Adrenal gland (tissue), 9 donors: ENCODE measurements at regions not wholly inside any gene's neighbourhood (a gene's known extent, or its start where the extent isn't known, plus 50 kb on each side); places are given as distances from the start of the nearest gene placed in this dataset.

Source experiments
- DNase-seq, 7 donors: peaks; one replicate each; pipeline ENCODE4 v3.0.0-alpha.2; 2019 to 2020
- H3K27ac ChIP-seq, 5 donors: fragments of 200-600 bp; sonication (generic) in 4 of 5; 1 replicate in 3 of 5; 2 replicates in 2 of 5; pipeline versions ENCODE4 v1.5.1 to v1.8.0; 2016 to 2020; ENCODE audit warnings: mild to moderate bottlenecking in 1 of 5
- H3K27me3 ChIP-seq: fragments of 200-600 bp; 2 replicates; pipeline ENCODE4 v1.8.0; 2021
- H3K36me3 ChIP-seq, 2 donors: fragments of 200-600 bp; replicated peaks in 1 of 2; 1 replicate in 1 of 2; 2 replicates in 1 of 2; pipeline versions ENCODE4 v1.5.1 to v1.8.0; 2018 to 2022
- H3K4me1 ChIP-seq, 2 donors: fragments of 200-600 bp; replicated peaks in 1 of 2; 1 replicate in 1 of 2; 2 replicates in 1 of 2; pipeline versions ENCODE4 v1.5.1 to v1.8.0; 2018 to 2021
- H3K4me3 ChIP-seq, 4 donors: fragments of 200-600 bp; sonication (generic) in 3 of 4; one replicate each; pipeline ENCODE4 v1.5.1; 2016 to 2018
- H3K9me3 ChIP-seq, 3 donors: fragments of 200-600 bp; sonication (generic) in 1 of 3; replicated peaks in 1 of 3; 1 replicate in 2 of 3; 2 replicates in 1 of 3; pipeline versions ENCODE4 v1.5.1 to v1.8.0; 2016 to 2021
- POLR2A ChIP-seq, 2 donors: fragments of 450-650 bp; IDR thresholded peaks; one replicate each; pipeline ENCODE4 v1.6.1; 2017; ENCODE audit warnings: antibody characterized with exemption in 2 of 2, mild to moderate bottlenecking in 2 of 2, moderate library complexity in 1 of 2
- WGBS, 4 donors: extraction: QIAGEN DNeasy Blood & Tissue Kit in 2 of 4; methylation state at CpG; one replicate each; pipeline versions ENCODE4 v1.1.5 to v1.1.7; 2013 to 2017; 5-methylcytosine and 5-hydroxymethylcytosine counted together
- intact Hi-C, 2 donors: fragments of 100-400 bp; cut with DNase I; formaldehyde crosslinking; loops; one replicate each; pipeline versions ENCODE4 v1.14.1 to v1.15.0; 2022 to 2023
- TF ChIP-seq, protein P1 (sequence below), 6 experiments: fragments of 450-650 bp in 4 of 6; fragments of 200-600 bp in 2 of 6; sonication (generic) in 1 of 6; IDR thresholded peaks; 1 replicate in 5 of 6; 2 replicates in 1 of 6; pipeline versions ENCODE4 v1.5.1 to v1.8.0; 2016 to 2021; ENCODE audit warnings: antibody characterized with exemption in 6 of 6, mild to moderate bottlenecking in 2 of 6, moderate library complexity in 1 of 6
- donor health status: healthy with polysubstance abuse.
- donor health status: Bipolar disorder and iron deficiency.
- donor health status: DM: yes; HTN: yes; CAD: no.
- donor health status: DM: no; HTN: no; CAD: no.
- donor health status: DM: no; HTN: no; CAD: no.

GRCh38 chr2:181306785-181307184, 150.4 kb upstream of the ITGA4 start:
- intact Hi-C loops, result no loop called here
- H3K27me3 ChIP-seq, result no peaks in the 10 kb centered on the region
- no peak overlapping the region for H3K27ac ChIP-seq
- TF ChIP-seq, protein P1, sequence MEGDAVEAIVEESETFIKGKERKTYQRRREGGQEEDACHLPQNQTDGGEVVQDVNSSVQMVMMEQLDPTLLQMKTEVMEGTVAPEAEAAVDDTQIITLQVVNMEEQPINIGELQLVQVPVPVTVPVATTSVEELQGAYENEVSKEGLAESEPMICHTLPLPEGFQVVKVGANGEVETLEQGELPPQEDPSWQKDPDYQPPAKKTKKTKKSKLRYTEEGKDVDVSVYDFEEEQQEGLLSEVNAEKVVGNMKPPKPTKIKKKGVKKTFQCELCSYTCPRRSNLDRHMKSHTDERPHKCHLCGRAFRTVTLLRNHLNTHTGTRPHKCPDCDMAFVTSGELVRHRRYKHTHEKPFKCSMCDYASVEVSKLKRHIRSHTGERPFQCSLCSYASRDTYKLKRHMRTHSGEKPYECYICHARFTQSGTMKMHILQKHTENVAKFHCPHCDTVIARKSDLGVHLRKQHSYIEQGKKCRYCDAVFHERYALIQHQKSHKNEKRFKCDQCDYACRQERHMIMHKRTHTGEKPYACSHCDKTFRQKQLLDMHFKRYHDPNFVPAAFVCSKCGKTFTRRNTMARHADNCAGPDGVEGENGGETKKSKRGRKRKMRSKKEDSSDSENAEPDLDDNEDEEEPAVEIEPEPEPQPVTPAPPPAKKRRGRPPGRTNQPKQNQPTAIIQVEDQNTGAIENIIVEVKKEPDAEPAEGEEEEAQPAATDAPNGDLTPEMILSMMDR (IDR thresholded peaks at IDR 0.05), result no peak
- TF ChIP-seq POLR2A (IDR thresholded peaks at IDR 0.05), result no peak
- no peaks in the 10 kb centered on the region for H3K36me3 ChIP-seq
- H3K4me3 ChIP-seq, result no peak overlapping the region
- DNase-seq, result no peak
- H3K4me1 ChIP-seq, result no peaks in the 10 kb centered on the region
- H3K9me3 ChIP-seq, result no peaks in the 10 kb centered on the region

DNA sequence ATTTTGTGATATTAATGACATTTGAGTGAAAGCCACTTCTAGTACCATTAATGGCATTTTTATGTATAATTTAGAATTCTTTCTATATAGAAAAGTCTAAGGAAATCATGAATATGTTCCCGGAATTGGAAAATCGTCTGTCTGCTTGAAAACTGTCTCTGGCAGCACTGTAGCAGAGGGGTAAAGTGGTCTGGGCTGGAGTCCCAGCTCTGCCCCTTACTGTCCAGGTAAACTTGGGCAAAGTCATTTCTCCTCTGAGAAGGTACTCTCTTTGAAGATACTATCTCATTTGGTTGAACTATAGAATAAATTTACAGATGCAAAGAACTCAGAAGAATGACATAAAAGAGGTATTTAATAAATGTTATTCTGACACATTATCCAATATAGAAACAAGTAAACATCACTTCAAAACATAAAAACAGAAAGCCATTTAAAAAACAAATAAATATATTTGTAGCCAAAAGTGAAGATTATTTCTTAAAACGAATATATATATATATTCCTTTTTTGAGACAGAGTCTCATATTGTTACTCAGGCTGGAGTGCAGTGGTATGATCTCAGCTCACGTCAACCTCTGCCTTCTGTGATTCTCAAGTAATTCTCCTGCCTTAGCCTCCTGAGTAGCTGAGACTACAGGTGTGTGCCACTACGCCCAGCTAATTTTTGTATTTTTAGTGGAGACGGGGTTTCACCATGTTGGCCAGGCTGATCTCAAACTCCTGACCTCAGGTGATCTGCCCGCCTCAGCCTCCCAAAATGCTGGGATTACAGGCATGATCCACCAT, 149.8 kb upstream of the ITGA4 start:
- DNase-seq, result no peak
- TF ChIP-seq POLR2A (IDR thresholded peaks at IDR 0.05), result no peak
- TF ChIP-seq, protein P1 (IDR thresholded peaks at IDR 0.05), result no peak
- Histone ChIP-seq H3K27me3 (no peaks in the 10 kb centered on the region), H3K27ac (no peak overlapping the region), H3K9me3 (no peaks in the 10 kb centered on the region), H3K4me1 (no peaks in the 10 kb centered on the region), H3K36me3 (no peaks in the 10 kb centered on the region), H3K4me3 (no peak overlapping the region)
- WGBS, 4 donors, result 65 to 75% (median 72%) methylated on average over 7 of the region's 7 CpGs
- intact Hi-C loops, result no loop called here

DNA sequence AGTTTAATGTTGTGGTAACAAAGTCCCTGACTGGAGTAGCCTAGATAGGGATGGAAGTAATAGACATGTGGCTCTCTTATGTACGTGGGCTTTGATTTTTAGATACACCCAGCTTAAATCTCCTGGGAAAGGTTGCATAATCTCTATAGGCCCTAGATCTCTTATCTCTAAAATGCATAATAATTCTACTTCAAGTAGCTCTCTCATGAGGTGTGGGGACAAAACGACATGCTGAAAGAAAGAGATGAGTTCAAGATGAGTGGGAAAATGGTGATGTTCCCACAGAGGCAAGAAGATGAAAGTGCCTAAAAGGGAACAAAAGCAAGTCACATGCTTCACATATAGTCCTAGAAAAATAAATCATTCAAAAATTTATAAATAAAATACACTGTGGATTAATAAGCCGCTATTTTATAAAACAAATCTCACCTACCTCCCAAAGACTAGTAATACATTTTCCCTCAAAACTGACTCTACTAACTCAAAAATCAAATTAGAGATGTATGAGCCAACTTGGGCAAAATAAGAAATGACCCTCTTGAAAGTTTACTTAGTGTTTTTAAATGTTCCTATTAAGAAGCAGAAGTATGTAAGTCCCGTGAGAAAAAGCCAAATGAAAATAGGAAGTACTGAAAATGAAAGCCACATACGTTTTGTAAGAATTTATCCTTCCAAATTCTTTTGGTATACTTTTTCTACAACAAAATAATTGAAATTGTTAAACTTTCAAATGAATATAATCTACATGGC, 148.2 kb upstream of the ITGA4 start:
- WGBS, 4 donors, result 63 to 66% (median 65%) methylated on average over 5 of the region's 5 CpGs
- no peak for DNase-seq
- intact Hi-C loops, result no loop called here
- peak overlapping the region in 1 of 5 donors; percentile 30 for H3K27ac ChIP-seq
- no peaks in the 10 kb centered on the region for H3K4me1 ChIP-seq
- H3K36me3 ChIP-seq, result no peaks in the 10 kb centered on the region
- H3K27me3 ChIP-seq, result no peaks in the 10 kb centered on the region
- no peak overlapping the region for H3K4me3 ChIP-seq
- no peak for TF ChIP-seq POLR2A (IDR thresholded peaks at IDR 0.05)
- TF ChIP-seq, protein P1 (IDR thresholded peaks at IDR 0.05), result no peak
- no peaks in the 10 kb centered on the region for H3K9me3 ChIP-seq

DNA sequence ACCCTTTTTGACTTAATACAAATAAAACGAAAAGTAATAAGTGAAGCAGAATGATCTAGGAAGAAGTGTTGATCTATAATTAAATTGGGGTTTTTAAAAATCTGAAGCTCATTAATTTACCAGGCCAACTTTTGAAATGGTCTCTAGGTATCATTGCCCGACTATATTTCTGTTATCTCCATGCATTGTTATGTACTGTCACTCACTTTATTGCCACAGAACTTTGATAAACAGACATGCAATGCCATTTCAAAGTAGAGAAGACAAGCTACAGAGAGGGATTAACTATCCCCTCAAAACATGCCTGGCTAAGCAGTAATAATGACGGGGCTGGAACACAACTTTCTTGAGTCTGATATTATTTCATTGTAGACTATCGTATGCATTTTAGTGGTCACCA, 147.6 kb upstream of the ITGA4 start:
- no peaks in the 10 kb centered on the region for H3K4me1 ChIP-seq

More for the DNA sequence above, 147.6 kb upstream of the ITGA4 start:
- H3K4me3 ChIP-seq, result no peak overlapping the region
- 62 to 68% (median 66%) methylated on average over 4 of the region's 4 CpGs for WGBS, 4 donors
- DNase-seq, result no peak
- no peaks in the 10 kb centered on the region for H3K9me3 ChIP-seq
- peak overlapping the region in 1 of 5 donors; percentile 17 for H3K27ac ChIP-seq
- no peak for TF ChIP-seq POLR2A (IDR thresholded peaks at IDR 0.05)
- TF ChIP-seq, protein P1 (IDR thresholded peaks at IDR 0.05), result no peak
- no peaks in the 10 kb centered on the region for H3K27me3 ChIP-seq
- intact Hi-C loops, result no loop called here
- no peaks in the 10 kb centered on the region for H3K36me3 ChIP-seq
